ENCODE measurements at regions not wholly inside any gene's neighbourhood (a gene's known extent, or its start where the extent isn't known, plus 50 kb on each side); places are given as distances from the start of the nearest gene placed in this dataset.

DNA sequence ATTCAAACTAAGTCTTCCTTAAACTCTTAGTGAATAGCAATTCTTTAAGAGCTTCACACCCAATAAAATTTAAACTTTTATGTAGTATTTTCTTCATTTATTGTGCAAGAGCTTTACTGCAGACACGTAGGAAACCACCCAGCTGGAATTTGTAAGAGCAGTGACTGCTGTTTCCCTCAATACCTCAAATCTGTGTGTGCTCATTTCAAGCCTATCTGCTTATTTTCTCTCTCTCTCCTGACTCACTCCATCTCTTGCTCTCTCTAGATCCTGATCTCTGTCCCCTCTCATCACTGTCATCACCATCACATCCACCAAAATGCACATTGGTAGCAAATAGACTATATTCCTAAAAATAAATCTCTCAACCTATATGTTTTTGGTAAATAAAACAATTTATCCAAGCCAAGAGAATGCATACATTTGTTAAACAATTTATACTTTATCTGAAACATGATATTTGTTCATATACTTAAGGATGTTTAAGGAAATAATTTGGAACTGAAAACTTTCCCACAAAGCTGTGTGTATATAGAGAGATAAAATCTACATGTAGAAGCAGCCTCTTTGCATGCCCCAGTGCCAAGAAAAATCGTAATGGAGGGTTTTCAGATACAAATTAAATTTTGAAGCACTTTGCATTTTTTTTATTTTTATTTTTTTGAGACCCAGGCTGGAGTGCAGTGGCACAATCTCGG is 273.0 kb downstream of the TFAP2A start:
- no peak overlapping the region for H4K8ac ChIP-seq (ENCODE audit: low read depth in 2 of 2, low read length in 2 of 2)
- CTCF ChIA-PET, result interaction anchor here (1.2 kb wide), 1 partner anchor 94 kb away, joined by 3 read pairs; no protein-coding TSS in a partner anchor

More for the DNA sequence above, 273.0 kb downstream of the TFAP2A start:
- Histone ChIP-seq H3K4ac (ENCODE audit: low read depth, low read length) (no peak overlapping the region), H3K14ac (replicated peaks; ENCODE audit: low read depth, low read length) (no peak overlapping the region), H2BK15ac (ENCODE audit: low read depth, low read length) (no peak overlapping the region), H4K91ac (ENCODE audit: insufficient read depth, low read depth, low read length) (no peak overlapping the region), H3K4me1 (ENCODE audit: control insufficient read depth, insufficient read depth, low read length) (no peaks in the 10 kb centered on the region), H2AFZ (replicated peaks; ENCODE audit: low read length, poor library complexity) (no peak overlapping the region), H3K4me2 (ENCODE audit: low read depth, low read length) (no peak overlapping the region), H2BK5ac (ENCODE audit: low read depth, low read length, poor library complexity, severe bottlenecking) (no peak overlapping the region), H3K27me3 (ENCODE audit: control insufficient read depth, insufficient read depth, low read length) (no peaks in the 10 kb centered on the region), H3K23ac (ENCODE audit: low read depth, low read length) (no peak overlapping the region), H3K79me1 (ENCODE audit: low read depth in 1 of 2, low read length in 2 of 2) (no peaks in the 10 kb centered on the region), H2AK9ac (replicated peaks; ENCODE audit: low read depth, low read length, poor library complexity) (no peak overlapping the region), H3K18ac (ENCODE audit: low read depth, low read length) (no peak overlapping the region), H4K20me1 (ENCODE audit: insufficient read depth, low read length) (no peaks in the 10 kb centered on the region), H4K5ac (ENCODE audit: low read depth, low read length) (no peak overlapping the region), H3K9ac (ENCODE audit: low read depth, low read length) (no peak overlapping the region), H3K36me3 (ENCODE audit: control insufficient read depth, insufficient read depth, low read length) (no peaks in the 10 kb centered on the region), H3K9me3 (ENCODE audit: control insufficient read depth, insufficient read depth, low read length) (peaks cover 3% of the 10 kb centered on the region; the same call in 1 of the 2 replicates), H3K27ac (ENCODE audit: insufficient read depth, low read length) (no peak overlapping the region), H2BK20ac (ENCODE audit: low read depth, low read length) (no peak overlapping the region), H3K4me3 (ENCODE audit: insufficient read depth, low read depth, low read length) (no peak overlapping the region), H2BK120ac (ENCODE audit: low read depth, low read length) (no peak overlapping the region), H2AK5ac (ENCODE audit: low read depth, low read length) (no peak overlapping the region), H3K56ac (ENCODE audit: extremely low read depth, insufficient read depth, low read length) (no peak overlapping the region), H3K9me1 (ENCODE audit: insufficient read depth, low read length) (no peaks in the 10 kb centered on the region)
- no CpG with 5 or more reads among the region's 3 CpGs for WGBS, 2 experiments (ENCODE audit: extremely low coverage in 2 of 2, insufficient read length in 1 of 2)
- no peak for ATAC-seq (ENCODE audit: low read depth)
- POLR2A ChIA-PET (ENCODE audit: unreplicated experiment), result no interaction called here
- TF ChIP-seq SMC3 (IDR thresholded peaks at IDR 0.05; ENCODE audit: low read depth, low read length), result no peak
- TF ChIP-seq NFE2L2 (IDR thresholded peaks at IDR 0.05; ENCODE audit: low read depth, low read length), result no peak
- no peak for TF ChIP-seq MAZ (IDR thresholded peaks at IDR 0.05; ENCODE audit: borderline replicate concordance, low read depth, low read length)
- TF ChIP-seq RAD21 (IDR thresholded peaks at IDR 0.05; ENCODE audit: low read length), result no peak
- TF ChIP-seq, protein P1, sequence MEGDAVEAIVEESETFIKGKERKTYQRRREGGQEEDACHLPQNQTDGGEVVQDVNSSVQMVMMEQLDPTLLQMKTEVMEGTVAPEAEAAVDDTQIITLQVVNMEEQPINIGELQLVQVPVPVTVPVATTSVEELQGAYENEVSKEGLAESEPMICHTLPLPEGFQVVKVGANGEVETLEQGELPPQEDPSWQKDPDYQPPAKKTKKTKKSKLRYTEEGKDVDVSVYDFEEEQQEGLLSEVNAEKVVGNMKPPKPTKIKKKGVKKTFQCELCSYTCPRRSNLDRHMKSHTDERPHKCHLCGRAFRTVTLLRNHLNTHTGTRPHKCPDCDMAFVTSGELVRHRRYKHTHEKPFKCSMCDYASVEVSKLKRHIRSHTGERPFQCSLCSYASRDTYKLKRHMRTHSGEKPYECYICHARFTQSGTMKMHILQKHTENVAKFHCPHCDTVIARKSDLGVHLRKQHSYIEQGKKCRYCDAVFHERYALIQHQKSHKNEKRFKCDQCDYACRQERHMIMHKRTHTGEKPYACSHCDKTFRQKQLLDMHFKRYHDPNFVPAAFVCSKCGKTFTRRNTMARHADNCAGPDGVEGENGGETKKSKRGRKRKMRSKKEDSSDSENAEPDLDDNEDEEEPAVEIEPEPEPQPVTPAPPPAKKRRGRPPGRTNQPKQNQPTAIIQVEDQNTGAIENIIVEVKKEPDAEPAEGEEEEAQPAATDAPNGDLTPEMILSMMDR (conservative IDR thresholded peaks at IDR 0.05; ENCODE audit: low read depth, low read length), result no peak
- no peak for TF ChIP-seq RCOR1 (IDR thresholded peaks at IDR 0.05; ENCODE audit: insufficient replicate concordance, low read length)
- TF ChIP-seq RFX5 (IDR thresholded peaks at IDR 0.05; ENCODE audit: low read depth, low read length), result no peak
- no peak for TF ChIP-seq CHD1 (IDR thresholded peaks at IDR 0.05; ENCODE audit: low read depth, low read length)
- no peak for TF ChIP-seq MXI1 (IDR thresholded peaks at IDR 0.05; ENCODE audit: borderline replicate concordance, low read depth, low read length)
- no peak for TF ChIP-seq MAFK (IDR thresholded peaks at IDR 0.05; ENCODE audit: low read depth, low read length)
- no peak for TF ChIP-seq CEBPB (IDR thresholded peaks at IDR 0.05; ENCODE audit: low read depth, low read length)
- no peak for TF ChIP-seq BHLHE40 (IDR thresholded peaks at IDR 0.05; ENCODE audit: low read depth, low read length)
- TF ChIP-seq, protein P2, sequence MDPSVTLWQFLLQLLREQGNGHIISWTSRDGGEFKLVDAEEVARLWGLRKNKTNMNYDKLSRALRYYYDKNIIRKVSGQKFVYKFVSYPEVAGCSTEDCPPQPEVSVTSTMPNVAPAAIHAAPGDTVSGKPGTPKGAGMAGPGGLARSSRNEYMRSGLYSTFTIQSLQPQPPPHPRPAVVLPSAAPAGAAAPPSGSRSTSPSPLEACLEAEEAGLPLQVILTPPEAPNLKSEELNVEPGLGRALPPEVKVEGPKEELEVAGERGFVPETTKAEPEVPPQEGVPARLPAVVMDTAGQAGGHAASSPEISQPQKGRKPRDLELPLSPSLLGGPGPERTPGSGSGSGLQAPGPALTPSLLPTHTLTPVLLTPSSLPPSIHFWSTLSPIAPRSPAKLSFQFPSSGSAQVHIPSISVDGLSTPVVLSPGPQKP (IDR thresholded peaks at IDR 0.05; ENCODE audit: borderline replicate concordance, low read depth, low read length), result no peak
- TF ChIP-seq, protein P3, sequence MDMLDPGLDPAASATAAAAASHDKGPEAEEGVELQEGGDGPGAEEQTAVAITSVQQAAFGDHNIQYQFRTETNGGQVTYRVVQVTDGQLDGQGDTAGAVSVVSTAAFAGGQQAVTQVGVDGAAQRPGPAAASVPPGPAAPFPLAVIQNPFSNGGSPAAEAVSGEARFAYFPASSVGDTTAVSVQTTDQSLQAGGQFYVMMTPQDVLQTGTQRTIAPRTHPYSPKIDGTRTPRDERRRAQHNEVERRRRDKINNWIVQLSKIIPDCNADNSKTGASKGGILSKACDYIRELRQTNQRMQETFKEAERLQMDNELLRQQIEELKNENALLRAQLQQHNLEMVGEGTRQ (IDR thresholded peaks at IDR 0.05; ENCODE audit: low read depth, low read length), result no peak
- TF ChIP-seq FOS (IDR thresholded peaks at IDR 0.05; ENCODE audit: low read depth, low read length), result no peak
- no peak for TF ChIP-seq POLR2A (IDR thresholded peaks at IDR 0.05; ENCODE audit: low read depth, low read length)
- intact Hi-C loops (cut with micrococcal nuclease), result loop anchor here (10.0 kb wide), 3 partner anchors 263 to 597 kb away; no protein-coding TSS in a partner anchor
- in situ Hi-C loops (cut with MboI; ENCODE audit: low sequenced_read_pairs), result no loop called here
- DNase-seq, result no peak
- no TSS peak for BruUV-seq (replicated peaks)
- dilution Hi-C loops (cut with HindIII; ENCODE audit: low sequenced_read_pairs, unreplicated experiment), result no loop called here
